HL-60 (cell line): ENCODE measurements at regions not wholly inside any gene's neighbourhood (a gene's known extent, or its start where the extent isn't known, plus 50 kb on each side); places are given as distances from the start of the nearest gene placed in this dataset.

Source experiments
- DNase-seq, 2 experiments: peaks; one replicate each; pipeline ENCODE4 v3.0.0-alpha.2; 2010 to 2020; ENCODE audit warnings: low read depth in 1 of 2, low spot score in 1 of 2
- H3K27ac ChIP-seq: fragments of 250-450 bp; sonication (Bioruptor Pico); replicated peaks from 2 replicates; pipeline ENCODE4 v1.5.1; 2020; ENCODE audit warnings: mild to moderate bottlenecking, moderate library complexity
- H3K27me3 ChIP-seq: fragments of 250-450 bp; sonication (Bioruptor Pico); 2 replicates; pipeline ENCODE4 v1.5.1; 2021; ENCODE audit warnings: mild to moderate bottlenecking, moderate library complexity; ENCODE audit not compliant: insufficient read depth, poor library complexity, severe bottlenecking
- H3K4me3 ChIP-seq: replicated peaks from 2 replicates; pipeline ENCODE4 v1.5.1; 2011; ENCODE audit warnings: mild to moderate bottlenecking, control low read depth, low read length; ENCODE audit not compliant: insufficient read depth
- GABPA ChIP-seq: IDR thresholded peaks from 2 replicates; pipeline ENCODE4 v1.6.1; 2012; ENCODE audit warnings: low read depth
- POLR2AphosphoS5 ChIP-seq: IDR thresholded peaks from 2 replicates; pipeline ENCODE4 v1.6.1; 2012; ENCODE audit warnings: low read depth
- SPI1 ChIP-seq: IDR thresholded peaks from 2 replicates; pipeline ENCODE4 v1.6.1; 2012; ENCODE audit warnings: low read depth, mild to moderate bottlenecking, borderline replicate concordance
- TF ChIP-seq, protein P1 (sequence below): IDR thresholded peaks from one replicate; pipeline ENCODE4 v1.5.1; 2011; ENCODE audit warnings: low read length, control low read depth, inconsistent platforms; ENCODE audit not compliant: insufficient read depth
- TF ChIP-seq, protein P2 (sequence below): IDR thresholded peaks from 2 replicates; pipeline ENCODE4 v1.6.1; 2012; ENCODE audit warnings: low read depth; ENCODE audit not compliant: insufficient replicate concordance

DNA sequence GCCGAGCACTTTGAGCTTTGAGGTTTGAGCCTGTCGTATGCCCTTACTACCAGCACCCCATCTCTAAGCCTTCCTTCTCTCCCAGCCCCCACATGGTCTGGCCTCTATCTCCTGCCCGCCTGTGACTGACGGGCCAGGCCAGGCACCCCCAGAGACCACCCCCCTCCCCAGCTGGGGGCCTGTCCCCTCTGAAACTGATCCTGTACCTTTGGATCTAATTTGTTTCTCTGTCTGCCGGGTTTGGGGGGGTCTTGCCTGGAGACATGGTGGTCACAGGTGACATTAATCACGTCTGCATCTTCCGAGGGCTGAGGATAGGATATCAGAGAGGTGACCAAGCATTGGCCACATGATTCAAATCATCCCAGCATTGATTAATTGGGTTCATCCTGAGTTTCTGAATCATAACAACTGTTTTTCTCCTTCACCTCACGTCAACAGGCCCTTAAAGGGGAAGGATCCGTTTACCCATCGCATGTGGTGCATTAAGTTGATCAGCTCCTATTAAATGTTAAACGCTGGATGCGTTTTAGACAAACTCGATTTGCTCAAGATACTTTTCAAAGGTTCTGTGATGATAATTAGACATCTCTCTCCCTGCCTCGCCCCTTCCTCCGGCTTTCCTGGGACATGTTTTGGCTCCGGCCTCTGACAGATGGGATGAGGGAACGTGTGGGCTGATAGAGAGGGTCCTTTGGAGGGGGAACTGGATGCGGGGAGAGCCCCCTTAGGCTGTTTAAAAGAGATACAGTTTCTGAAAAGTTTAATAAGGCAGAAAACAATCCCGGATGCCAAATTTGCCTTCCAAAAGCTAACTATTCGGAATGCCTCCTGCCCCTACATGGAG is 63.3 kb upstream of the TBX3 start:
- TF ChIP-seq SPI1 (no peak), POLR2AphosphoS5 (no peak), GABPA (no peak)
- TF ChIP-seq, protein P1, sequence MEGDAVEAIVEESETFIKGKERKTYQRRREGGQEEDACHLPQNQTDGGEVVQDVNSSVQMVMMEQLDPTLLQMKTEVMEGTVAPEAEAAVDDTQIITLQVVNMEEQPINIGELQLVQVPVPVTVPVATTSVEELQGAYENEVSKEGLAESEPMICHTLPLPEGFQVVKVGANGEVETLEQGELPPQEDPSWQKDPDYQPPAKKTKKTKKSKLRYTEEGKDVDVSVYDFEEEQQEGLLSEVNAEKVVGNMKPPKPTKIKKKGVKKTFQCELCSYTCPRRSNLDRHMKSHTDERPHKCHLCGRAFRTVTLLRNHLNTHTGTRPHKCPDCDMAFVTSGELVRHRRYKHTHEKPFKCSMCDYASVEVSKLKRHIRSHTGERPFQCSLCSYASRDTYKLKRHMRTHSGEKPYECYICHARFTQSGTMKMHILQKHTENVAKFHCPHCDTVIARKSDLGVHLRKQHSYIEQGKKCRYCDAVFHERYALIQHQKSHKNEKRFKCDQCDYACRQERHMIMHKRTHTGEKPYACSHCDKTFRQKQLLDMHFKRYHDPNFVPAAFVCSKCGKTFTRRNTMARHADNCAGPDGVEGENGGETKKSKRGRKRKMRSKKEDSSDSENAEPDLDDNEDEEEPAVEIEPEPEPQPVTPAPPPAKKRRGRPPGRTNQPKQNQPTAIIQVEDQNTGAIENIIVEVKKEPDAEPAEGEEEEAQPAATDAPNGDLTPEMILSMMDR: no peak
- TF ChIP-seq, protein P2, sequence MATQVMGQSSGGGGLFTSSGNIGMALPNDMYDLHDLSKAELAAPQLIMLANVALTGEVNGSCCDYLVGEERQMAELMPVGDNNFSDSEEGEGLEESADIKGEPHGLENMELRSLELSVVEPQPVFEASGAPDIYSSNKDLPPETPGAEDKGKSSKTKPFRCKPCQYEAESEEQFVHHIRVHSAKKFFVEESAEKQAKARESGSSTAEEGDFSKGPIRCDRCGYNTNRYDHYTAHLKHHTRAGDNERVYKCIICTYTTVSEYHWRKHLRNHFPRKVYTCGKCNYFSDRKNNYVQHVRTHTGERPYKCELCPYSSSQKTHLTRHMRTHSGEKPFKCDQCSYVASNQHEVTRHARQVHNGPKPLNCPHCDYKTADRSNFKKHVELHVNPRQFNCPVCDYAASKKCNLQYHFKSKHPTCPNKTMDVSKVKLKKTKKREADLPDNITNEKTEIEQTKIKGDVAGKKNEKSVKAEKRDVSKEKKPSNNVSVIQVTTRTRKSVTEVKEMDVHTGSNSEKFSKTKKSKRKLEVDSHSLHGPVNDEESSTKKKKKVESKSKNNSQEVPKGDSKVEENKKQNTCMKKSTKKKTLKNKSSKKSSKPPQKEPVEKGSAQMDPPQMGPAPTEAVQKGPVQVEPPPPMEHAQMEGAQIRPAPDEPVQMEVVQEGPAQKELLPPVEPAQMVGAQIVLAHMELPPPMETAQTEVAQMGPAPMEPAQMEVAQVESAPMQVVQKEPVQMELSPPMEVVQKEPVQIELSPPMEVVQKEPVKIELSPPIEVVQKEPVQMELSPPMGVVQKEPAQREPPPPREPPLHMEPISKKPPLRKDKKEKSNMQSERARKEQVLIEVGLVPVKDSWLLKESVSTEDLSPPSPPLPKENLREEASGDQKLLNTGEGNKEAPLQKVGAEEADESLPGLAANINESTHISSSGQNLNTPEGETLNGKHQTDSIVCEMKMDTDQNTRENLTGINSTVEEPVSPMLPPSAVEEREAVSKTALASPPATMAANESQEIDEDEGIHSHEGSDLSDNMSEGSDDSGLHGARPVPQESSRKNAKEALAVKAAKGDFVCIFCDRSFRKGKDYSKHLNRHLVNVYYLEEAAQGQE: no peak
- no peak overlapping the region for H3K27ac ChIP-seq
- no peak for DNase-seq
- H3K27me3 ChIP-seq: no peaks in the 10 kb centered on the region
- H3K4me3 ChIP-seq: no peak overlapping the region

DNA sequence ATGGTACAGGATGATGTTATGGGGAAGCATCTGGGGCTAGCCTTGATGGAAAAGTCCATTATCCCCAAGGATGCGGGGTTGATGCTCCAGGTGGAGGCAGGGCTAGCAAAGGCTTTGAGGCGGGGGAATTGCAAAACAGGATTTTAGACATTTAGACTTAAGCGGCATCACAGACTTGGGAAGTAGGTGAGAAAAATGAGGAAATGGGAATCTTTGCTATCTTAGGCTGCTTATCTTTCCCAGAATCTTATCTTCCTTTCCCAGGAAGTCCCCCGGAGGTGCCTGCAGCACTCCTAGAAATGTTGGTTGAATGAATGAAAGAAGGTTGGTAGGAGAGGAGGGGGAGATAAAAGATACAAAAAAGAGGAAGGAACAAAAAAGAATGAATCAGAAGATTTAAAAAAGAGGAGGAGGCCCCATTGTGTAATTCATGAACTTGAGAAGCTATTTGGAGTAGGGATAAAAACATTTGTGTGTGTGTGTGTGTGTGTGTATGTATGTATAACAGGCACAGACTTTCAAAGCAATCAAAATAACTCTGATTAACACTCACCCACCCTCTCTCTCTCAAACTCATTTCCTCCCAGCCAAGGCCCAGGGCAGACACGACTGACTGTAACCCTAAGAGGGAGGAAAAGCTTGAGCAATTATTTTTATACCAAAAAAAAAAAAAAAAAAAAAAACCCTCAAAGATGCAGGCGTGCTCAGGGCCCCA is 62.5 kb upstream of the TBX3 start:
- Histone ChIP-seq H3K27ac (no peak overlapping the region), H3K27me3 (no peaks in the 10 kb centered on the region), H3K4me3 (no peak overlapping the region)
- no peak for DNase-seq
- TF ChIP-seq, protein P1: no peak
- TF ChIP-seq POLR2AphosphoS5 (no peak), SPI1 (no peak), GABPA (no peak)
- TF ChIP-seq, protein P2: no peak

DNA sequence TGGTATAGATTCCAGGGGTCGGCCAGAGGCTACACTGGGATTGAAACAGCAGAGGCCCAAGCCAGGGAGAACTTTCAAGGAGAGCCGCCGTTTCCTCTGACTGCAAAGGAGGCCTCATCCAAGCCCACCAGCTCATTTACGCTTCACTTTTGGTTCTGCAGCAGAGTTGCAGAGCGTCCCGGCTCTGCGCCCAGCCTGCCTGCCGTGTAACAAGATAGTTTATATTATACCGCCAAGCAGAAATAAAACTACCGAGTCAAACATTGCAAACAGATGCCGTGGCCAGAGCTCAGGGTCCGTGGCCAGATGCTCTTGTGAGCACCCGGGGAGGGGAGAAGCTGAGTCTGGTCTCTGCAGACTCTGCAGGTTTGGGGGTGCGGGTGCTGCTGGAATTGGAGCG is 60.7 kb upstream of the TBX3 start:
- Histone ChIP-seq H3K27me3 (no peaks in the 10 kb centered on the region), H3K4me3 (no peak overlapping the region), H3K27ac (no peak overlapping the region)
- TF ChIP-seq, protein P2: no peak
- TF ChIP-seq POLR2AphosphoS5 (no peak), SPI1 (no peak), GABPA (no peak)
- TF ChIP-seq, protein P1: no peak
- DNase-seq: no peak
